ENCODE measurements at regions not wholly inside any gene's neighbourhood (a gene's known extent, or its start where the extent isn't known, plus 50 kb on each side); places are given as distances from the start of the nearest gene placed in this dataset.

GRCh38 chr2:15808204-15808910, 132.0 kb upstream of the MYCN start:
- TF ChIP-seq TOX (CRISPR knock-in tag; IDR thresholded peaks at IDR 0.05; ENCODE audit: borderline replicate concordance) (no peak), POU6F1 (CRISPR knock-in tag; IDR thresholded peaks at IDR 0.05; ENCODE audit: borderline replicate concordance, low read depth) (no peak), BACH2 (CRISPR knock-in tag; IDR thresholded peaks at IDR 0.05; ENCODE audit: borderline replicate concordance) (no peak), ESRRG (CRISPR knock-in tag; IDR thresholded peaks at IDR 0.05) (no peak), ZC3H10 (CRISPR knock-in tag; IDR thresholded peaks at IDR 0.05) (no peak), CSRNP3 (CRISPR knock-in tag; IDR thresholded peaks at IDR 0.05) (no peak), OSR1 (CRISPR knock-in tag; IDR thresholded peaks at IDR 0.05) (no peak)
- no peak for ATAC-seq

- ATAC-seq: no peak
Measured at GRCh38 chr2:15808944-15809343, 131.4 kb upstream of the MYCN start.

GRCh38 chr2:15809404-15809803, 130.9 kb upstream of the MYCN start:
- no peak for ATAC-seq

More at GRCh38 chr2:15808944-15809343, 131.4 kb upstream of the MYCN start:
- TF ChIP-seq GLIS3 (CRISPR knock-in tag; IDR thresholded peaks at IDR 0.05): no peak
- no peak for TF ChIP-seq ZNF8 (CRISPR knock-in tag; IDR thresholded peaks at IDR 0.05)
- TF ChIP-seq ISL1 (CRISPR knock-in tag; IDR thresholded peaks at IDR 0.05): no peak
- no peak for TF ChIP-seq ARNTL (CRISPR knock-in tag; IDR thresholded peaks at IDR 0.05; ENCODE audit: borderline replicate concordance, low read depth)

More at GRCh38 chr2:15809404-15809803, 130.9 kb upstream of the MYCN start:
- TF ChIP-seq ZFP3 (CRISPR knock-in tag; IDR thresholded peaks at IDR 0.05) (no peak), CSDC2 (CRISPR knock-in tag; IDR thresholded peaks at IDR 0.05) (no peak), TCF4 (CRISPR knock-in tag; IDR thresholded peaks at IDR 0.05; ENCODE audit: borderline replicate concordance) (no peak), SNAI2 (CRISPR knock-in tag; IDR thresholded peaks at IDR 0.05) (no peak), PPARA (CRISPR knock-in tag; IDR thresholded peaks at IDR 0.05; ENCODE audit: borderline replicate concordance) (no peak), BACH2 (CRISPR knock-in tag; IDR thresholded peaks at IDR 0.05; ENCODE audit: borderline replicate concordance) (no peak), OSR1 (CRISPR knock-in tag; IDR thresholded peaks at IDR 0.05) (no peak), CSRNP3 (CRISPR knock-in tag; IDR thresholded peaks at IDR 0.05) (no peak), ZNF70 (CRISPR knock-in tag; IDR thresholded peaks at IDR 0.05) (no peak), ZC3H10 (CRISPR knock-in tag; IDR thresholded peaks at IDR 0.05) (no peak), GLIS3 (CRISPR knock-in tag; IDR thresholded peaks at IDR 0.05) (no peak)
- TF ChIP-seq, protein P1, sequence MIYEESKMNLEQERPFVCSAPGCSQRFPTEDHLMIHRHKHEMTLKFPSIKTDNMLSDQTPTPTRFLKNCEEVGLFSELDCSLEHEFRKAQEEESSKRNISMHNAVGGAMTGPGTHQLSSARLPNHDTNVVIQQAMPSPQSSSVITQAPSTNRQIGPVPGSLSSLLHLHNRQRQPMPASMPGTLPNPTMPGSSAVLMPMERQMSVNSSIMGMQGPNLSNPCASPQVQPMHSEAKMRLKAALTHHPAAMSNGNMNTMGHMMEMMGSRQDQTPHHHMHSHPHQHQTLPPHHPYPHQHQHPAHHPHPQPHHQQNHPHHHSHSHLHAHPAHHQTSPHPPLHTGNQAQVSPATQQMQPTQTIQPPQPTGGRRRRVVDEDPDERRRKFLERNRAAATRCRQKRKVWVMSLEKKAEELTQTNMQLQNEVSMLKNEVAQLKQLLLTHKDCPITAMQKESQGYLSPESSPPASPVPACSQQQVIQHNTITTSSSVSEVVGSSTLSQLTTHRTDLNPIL (CRISPR knock-in tag; IDR thresholded peaks at IDR 0.05; ENCODE audit: low read depth): no peak
- TF ChIP-seq, protein P2, sequence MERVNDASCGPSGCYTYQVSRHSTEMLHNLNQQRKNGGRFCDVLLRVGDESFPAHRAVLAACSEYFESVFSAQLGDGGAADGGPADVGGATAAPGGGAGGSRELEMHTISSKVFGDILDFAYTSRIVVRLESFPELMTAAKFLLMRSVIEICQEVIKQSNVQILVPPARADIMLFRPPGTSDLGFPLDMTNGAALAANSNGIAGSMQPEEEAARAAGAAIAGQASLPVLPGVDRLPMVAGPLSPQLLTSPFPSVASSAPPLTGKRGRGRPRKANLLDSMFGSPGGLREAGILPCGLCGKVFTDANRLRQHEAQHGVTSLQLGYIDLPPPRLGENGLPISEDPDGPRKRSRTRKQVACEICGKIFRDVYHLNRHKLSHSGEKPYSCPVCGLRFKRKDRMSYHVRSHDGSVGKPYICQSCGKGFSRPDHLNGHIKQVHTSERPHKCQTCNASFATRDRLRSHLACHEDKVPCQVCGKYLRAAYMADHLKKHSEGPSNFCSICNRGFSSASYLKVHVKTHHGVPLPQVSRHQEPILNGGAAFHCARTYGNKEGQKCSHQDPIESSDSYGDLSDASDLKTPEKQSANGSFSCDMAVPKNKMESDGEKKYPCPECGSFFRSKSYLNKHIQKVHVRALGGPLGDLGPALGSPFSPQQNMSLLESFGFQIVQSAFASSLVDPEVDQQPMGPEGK (CRISPR knock-in tag; IDR thresholded peaks at IDR 0.05; ENCODE audit: borderline replicate concordance): no peak
- TF ChIP-seq, protein P3, sequence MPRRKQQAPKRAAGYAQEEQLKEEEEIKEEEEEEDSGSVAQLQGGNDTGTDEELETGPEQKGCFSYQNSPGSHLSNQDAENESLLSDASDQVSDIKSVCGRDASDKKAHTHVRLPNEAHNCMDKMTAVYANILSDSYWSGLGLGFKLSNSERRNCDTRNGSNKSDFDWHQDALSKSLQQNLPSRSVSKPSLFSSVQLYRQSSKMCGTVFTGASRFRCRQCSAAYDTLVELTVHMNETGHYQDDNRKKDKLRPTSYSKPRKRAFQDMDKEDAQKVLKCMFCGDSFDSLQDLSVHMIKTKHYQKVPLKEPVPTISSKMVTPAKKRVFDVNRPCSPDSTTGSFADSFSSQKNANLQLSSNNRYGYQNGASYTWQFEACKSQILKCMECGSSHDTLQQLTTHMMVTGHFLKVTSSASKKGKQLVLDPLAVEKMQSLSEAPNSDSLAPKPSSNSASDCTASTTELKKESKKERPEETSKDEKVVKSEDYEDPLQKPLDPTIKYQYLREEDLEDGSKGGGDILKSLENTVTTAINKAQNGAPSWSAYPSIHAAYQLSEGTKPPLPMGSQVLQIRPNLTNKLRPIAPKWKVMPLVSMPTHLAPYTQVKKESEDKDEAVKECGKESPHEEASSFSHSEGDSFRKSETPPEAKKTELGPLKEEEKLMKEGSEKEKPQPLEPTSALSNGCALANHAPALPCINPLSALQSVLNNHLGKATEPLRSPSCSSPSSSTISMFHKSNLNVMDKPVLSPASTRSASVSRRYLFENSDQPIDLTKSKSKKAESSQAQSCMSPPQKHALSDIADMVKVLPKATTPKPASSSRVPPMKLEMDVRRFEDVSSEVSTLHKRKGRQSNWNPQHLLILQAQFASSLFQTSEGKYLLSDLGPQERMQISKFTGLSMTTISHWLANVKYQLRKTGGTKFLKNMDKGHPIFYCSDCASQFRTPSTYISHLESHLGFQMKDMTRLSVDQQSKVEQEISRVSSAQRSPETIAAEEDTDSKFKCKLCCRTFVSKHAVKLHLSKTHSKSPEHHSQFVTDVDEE (CRISPR knock-in tag; IDR thresholded peaks at IDR 0.05): no peak
